GM12865 (cell line): ENCODE measurements at regions not wholly inside any gene's neighbourhood (a gene's known extent, or its start where the extent isn't known, plus 50 kb on each side); places are given as distances from the start of the nearest gene placed in this dataset.

Source experiments
- DNase-seq: peaks from one replicate; pipeline ENCODE4 v3.0.0; 2010; ENCODE audit warnings: low read depth
- H3K4me3 ChIP-seq: 2 replicates; pipeline ENCODE4 v1.5.1; 2011; ENCODE audit warnings: mild to moderate bottlenecking, low read depth, low read length, control low read depth
- CTCF ChIP-seq: IDR thresholded peaks from 2 replicates; pipeline ENCODE4 v1.5.1; 2011; ENCODE audit warnings: low read length, control low read depth, low read depth, inconsistent platforms; ENCODE audit not compliant: insufficient read depth; ENCODE audit errors: missing control alignments

- peak; percentile 7 for DNase-seq
- no peak overlapping the region for H3K4me3 ChIP-seq
- no peak for TF ChIP-seq CTCF
Observed at GRCh38 chr12:111211910-111212757, 156.8 kb downstream of the PHETA1 start.

- DNase-seq, result no peak
- no peak for TF ChIP-seq CTCF
- no peak overlapping the region for H3K4me3 ChIP-seq
Observed at GRCh38 chr12:111209811-111210210, 159.1 kb downstream of the PHETA1 start.

GRCh38 chr12:111207761-111208160 is 161.1 kb downstream of the PHETA1 start:
- no peak overlapping the region for H3K4me3 ChIP-seq
- DNase-seq, result no peak
- no peak for TF ChIP-seq CTCF

GRCh38 chr12:111204788-111205241 is 164.1 kb downstream of the PHETA1 start:
- no peak for TF ChIP-seq CTCF
- DNase-seq, result no peak
- no peak overlapping the region for H3K4me3 ChIP-seq

GRCh38 chr12:111203969-111204368 is 164.9 kb downstream of the PHETA1 start:
- H3K4me3 ChIP-seq, result no peak overlapping the region
- TF ChIP-seq CTCF, result no peak
- DNase-seq, result no peak

- no peak for TF ChIP-seq CTCF
- no peak overlapping the region for H3K4me3 ChIP-seq
- no peak for DNase-seq
Observed at GRCh38 chr12:111203446-111203845, 165.4 kb downstream of the PHETA1 start.
